Kidney tubule cell (primary cell): ENCODE measurements at regions not wholly inside any gene's neighbourhood (a gene's known extent, or its start where the extent isn't known, plus 50 kb on each side); places are given as distances from the start of the nearest gene placed in this dataset.

Experiments used
- DNase-seq: peaks from one replicate; pipeline ENCODE4 v3.0.0-alpha.2; 2018; ENCODE audit warnings: low spot score

DNA sequence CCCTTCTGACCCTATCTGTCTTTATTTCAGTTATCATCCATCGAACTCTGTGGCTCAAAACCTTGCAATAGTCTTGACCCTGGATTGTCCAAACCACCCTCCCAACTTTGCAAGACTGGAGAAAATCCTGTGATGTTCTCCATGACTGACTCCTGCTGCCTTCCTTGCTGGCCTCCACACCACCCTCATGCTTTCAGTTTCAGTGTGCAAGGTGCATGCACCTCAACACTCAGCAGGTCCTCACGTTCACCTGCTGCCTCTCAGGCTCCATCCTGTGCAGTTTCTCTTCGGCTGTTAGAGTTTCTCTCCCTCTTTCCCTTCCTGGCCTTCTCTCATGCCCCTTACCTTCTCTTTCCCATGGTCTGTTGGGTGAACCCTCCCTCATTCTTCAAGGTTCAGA, 59.4 kb upstream of the ASIC2 start:
- DNase-seq, result no peak

GRCh38 chr17:33356266-33356665, 63.2 kb upstream of the ASIC2 start:
- no peak for DNase-seq

DNA sequence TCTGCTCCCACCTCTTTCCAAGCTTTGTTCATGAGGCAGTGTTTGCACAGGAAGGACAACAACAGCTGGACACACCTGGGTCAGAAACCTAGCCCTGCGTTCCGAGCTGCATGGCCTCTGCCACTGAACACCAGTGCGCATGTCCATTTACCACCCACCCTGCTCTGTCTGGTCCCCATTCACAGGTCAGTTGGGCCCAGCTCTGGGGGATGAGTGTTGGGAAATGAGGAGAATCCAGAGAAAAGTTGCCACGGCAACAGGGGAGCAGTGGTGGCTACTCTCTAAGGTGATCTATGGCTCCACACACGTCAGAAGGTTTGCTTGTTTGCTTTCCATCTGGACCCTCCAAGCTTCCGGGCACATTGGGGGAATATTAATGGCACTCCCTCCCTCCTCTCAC, 70.4 kb upstream of the ASIC2 start:
- no peak for DNase-seq

- peak; percentile 9 for DNase-seq
These were observed 73.9 kb upstream of the ASIC2 start for GRCh38 chr17:33366960-33367359.

- DNase-seq, result peak; percentile 14
These were observed 76.1 kb upstream of the ASIC2 start for GRCh38 chr17:33369149-33369548.

DNA sequence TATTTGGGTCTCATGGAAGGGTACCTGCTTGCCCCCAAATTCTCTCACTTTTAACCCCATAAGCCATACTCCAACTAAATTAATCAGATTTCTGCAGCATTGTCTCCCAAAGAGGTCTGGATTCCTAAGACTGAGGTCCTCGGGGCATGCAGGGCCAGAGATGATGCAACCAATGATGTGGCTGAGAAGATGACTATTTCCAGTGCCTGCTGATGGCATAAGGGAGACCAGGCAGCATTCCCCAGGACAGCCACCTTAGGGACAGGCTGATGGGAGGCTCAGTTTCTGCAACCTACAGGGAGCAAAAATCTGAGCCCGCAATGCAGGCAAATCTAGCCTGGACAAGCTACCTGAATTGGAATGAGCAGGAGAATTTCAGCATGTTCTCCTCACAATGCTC, 76.8 kb upstream of the ASIC2 start:
- DNase-seq, result no peak

DNA sequence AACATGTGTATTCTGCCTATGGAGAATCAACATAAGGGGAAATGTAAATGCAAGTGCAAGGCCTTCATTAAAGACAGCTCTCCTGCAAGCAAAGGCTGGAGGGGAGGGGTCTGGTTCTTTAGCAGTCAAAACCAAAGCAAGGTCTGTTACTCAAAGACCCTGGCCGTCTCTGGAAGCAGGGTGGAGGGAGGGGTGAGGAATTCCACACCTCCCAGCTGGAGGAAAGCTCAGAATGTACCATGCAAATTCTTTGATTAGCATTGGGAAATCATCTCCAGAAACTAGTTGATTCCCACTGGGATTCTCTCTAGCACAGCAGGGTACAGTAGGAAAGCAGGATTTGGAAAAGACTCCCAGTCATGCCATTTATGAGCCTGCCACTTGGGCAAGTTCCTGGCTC, 77.3 kb upstream of the ASIC2 start:
- DNase-seq, result no peak

DNA sequence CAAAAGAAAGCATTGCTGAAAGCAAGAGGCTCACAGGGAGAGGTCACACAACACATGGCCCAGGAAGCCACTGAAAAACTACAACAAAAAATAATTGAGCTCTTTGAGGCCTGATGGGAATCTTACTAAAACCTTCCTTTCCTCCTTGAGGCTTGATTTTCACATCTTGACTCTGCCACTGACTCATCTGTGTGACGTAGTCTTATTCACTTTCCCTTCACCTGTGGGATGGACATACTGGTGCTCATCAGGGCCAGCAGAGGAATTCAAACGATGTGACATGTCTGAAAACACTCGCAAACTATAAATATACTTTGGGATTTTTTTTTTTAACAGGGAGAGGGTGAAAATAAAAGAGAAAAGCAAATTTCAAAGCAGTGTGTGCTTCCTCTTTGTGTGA, 78.3 kb upstream of the ASIC2 start:
- DNase-seq, result peak; percentile 24

GRCh38 chr17:33373273-33373672, 80.2 kb upstream of the ASIC2 start:
- no peak for DNase-seq

DNA sequence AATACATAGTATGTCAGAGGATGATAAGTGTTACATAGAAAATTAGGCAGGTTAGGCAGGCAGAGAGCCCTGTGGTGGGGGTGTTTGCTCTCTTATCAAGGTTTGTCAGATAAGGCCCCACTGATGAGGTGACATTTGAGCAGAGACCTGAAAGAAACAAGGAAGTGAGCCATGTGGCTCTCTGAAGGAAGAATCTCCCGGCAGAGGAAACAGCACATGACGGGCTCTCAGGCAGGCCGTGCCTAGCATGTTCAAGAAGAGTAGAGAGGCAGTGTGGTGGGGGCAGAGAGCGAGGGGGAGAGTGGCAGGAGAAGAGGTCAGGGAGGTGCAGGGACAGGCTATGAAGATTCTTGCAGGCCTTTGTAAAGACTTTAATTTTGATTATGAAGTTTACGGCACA, 82.0 kb upstream of the ASIC2 start:
- DNase-seq, result no peak

DNA sequence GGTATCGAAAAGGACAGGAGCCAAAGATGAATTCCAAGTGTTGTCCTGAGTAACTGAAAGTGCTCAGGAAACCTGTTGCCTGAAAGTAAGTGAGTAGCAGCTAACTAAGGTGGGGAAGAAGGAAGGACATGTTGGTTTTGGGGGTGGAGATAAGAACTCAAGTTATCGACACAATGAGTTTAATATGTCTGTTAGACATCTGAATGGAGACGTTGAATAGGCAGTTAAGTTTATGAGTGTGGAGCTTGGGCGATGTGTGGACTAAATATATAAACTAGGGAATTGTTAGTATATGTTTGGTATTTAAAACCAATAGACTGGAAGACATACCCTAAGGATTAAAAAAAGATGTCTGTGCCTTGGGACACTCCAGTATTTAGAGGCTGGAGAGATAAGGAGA, 82.7 kb upstream of the ASIC2 start:
- DNase-seq, result no peak

GRCh38 chr17:33377837-33378595, 84.9 kb upstream of the ASIC2 start:
- DNase-seq, result no peak

- no peak for DNase-seq
These were observed 88.1 kb upstream of the ASIC2 start for GRCh38 chr17:33381201-33381600.

DNA sequence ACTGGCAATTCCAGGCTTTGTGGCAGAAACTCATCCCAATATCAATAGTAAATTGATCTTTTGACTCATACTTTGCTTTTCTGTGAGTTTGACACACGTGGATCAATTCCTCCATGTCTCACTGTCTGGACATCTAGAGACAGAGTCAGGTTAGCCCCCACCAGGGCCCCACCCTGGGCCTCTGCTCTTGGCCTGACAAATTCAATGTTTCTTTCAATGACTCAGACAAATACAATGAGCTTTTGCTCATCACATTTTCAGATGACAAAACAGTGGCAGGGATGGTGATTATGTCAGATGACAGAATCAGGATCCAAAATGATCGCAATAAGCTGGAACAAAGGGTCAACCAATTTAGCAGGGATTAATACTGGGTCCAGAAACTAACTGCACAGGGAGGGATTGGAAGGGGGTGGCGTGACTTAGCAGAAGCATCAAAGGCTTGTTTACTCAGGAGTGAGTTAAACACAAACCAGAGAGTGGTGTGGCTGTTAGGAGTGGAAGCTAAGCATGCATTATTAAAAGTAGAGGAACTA, 90.5 kb upstream of the ASIC2 start:
- DNase-seq, result no peak

DNA sequence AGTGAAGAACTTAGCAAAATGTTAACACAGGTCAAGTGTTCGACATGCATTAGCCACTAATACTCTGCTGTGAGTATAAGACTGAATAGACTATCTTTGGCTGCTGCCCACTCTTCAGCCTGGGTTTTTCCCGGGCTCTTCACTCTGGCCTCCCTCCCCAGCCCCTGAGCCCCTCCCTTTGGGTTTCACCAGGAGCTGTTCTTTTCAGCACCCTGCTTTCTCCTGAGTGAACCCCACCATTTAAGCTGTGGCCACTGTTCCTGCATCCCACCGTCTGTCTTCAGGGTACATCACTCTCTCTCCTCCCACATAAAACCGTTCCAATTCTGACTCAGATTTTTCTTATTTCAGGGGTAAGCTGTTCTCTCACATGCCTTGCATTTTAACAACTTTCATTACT, 92.0 kb upstream of the ASIC2 start:
- DNase-seq, result no peak

GRCh38 chr17:33385713-33386112, 92.6 kb upstream of the ASIC2 start:
- DNase-seq, result no peak

- no peak for DNase-seq
These were observed 94.3 kb upstream of the ASIC2 start for GRCh38 chr17:33387406-33387805.

- peak; percentile 32 for DNase-seq
These were observed 96.5 kb upstream of the ASIC2 start for GRCh38 chr17:33389504-33390135.

DNA sequence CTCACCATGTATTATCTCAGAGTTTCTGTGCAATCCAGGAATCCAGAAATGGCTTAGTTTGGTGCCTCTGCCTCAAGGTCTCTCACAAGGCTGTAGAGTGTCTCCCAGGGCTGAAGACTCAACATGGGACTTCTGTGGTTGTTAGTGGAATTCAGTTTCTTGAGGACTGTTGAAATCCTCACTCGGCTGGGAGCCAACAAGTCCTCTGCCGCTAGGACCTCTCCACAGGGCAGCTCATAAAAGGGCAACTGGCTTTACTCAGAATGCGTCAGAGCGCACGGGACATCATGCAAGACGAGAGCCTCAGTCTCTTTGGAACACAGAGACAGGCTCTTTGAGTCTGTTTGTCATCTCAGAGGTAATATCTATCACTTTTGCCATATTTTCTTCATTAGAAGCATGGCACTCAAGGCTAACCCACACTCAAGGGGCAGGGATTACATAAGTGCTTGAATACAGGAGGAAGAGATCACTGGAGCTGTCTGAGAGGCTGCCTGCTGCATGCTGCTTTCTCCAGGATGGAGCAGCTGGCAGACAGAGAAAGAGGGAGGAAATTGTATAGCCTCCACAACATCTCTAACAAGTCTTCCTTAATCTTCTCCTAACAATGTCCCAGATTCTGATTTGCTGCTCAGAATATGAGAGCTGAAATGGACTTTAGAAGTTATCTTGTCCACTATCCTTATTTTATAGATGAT, 97.5 kb upstream of the ASIC2 start:
- DNase-seq, result no peak

- peak; percentile 62 for DNase-seq
These were observed 103.7 kb upstream of the ASIC2 start for GRCh38 chr17:33396818-33397217.

GRCh38 chr17:33398386-33398785, 105.3 kb upstream of the ASIC2 start:
- no peak for DNase-seq

DNA sequence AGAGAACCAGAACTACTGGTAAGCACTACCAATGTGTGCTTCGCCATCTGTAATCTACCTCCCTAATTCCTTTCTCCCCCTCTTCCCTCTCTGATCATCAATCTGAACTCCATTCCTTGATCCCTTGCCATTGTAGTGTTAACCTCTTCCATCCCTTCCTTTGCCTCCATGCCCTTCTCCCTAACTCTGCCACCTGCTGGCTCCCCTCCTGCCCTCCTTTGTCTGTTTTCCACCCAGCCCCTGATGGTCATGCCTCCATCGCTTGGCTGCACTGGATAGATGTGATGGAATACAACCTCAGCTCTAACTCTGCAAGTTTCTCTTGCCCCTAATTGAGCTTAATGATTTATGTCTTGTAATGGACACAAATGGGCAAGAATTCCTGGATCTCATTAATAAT, 108.2 kb upstream of the ASIC2 start:
- DNase-seq, result no peak

DNA sequence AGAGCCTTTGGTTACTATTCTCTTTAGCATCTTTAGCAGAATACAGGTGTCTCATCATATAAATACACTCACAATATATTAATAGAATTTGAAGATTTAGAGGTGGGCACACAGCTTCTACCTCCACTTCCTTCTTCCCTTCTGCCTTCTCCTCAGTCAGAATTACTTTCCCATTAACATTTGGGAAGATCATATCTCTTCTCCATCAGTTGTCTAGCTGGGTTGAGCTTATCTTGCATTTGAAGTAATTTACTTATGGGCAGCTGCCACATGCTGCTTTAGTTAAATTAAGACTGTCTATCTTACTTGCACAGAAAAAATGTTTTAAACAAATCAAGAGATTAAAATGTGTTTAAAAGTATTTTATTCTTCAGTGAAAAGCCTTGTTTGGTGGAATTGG, 110.1 kb upstream of the ASIC2 start:
- no peak for DNase-seq
